SH-SY5Y (cell line): ENCODE measurements at regions not wholly inside any gene's neighbourhood (a gene's known extent, or its start where the extent isn't known, plus 50 kb on each side); places are given as distances from the start of the nearest gene placed in this dataset.

Experiments used
- GATA2 ChIP-seq: IDR thresholded peaks from 2 replicates; pipeline ENCODE4 v1.6.1; 2011; ENCODE audit warnings: mild to moderate bottlenecking, low read depth, low read length
- GATA3 ChIP-seq: IDR thresholded peaks from 2 replicates; pipeline ENCODE4 v1.6.1; 2011; ENCODE audit warnings: low read depth, mild to moderate bottlenecking, low read length, moderate library complexity

DNA sequence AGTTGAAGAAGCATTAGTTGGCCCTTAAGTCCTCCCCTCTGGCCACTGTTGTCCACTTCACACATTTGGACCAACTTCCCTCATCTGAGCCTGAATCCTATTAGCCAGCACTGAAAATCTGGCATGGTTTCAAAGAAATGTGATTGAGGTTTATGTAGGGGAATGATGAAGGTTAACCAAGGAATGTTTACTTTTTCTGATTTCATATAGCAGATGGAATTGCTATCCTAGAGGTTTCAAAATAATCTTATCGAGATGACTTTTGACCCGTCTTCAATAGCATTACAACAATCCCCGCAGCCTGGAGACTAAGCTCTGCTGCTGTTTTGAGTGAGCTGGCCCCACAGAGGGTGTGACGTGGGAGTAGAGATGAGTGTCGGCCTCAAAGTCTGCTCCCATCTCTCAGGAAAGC, 200.8 kb upstream of the IL12A start:
- TF ChIP-seq GATA3 (no peak), GATA2 (no peak)
